ENCODE measurements at regions not wholly inside any gene's neighbourhood (a gene's known extent, or its start where the extent isn't known, plus 50 kb on each side); places are given as distances from the start of the nearest gene placed in this dataset.
A peak's percentile ranks its signal among the peaks of the same experiment; 100 is the strongest.

GRCh38 chr1:106698660-106699059, 357.8 kb upstream of the PRMT6 start:
- no peaks in the 10 kb centered on the region for H3K4me1 Mint-ChIP-seq
- no peak overlapping the region for H3K27ac Mint-ChIP-seq
- H3K4me3 Mint-ChIP-seq = no peak overlapping the region
- no peaks in the 10 kb centered on the region for H3K9me3 Mint-ChIP-seq
- no peak for TF ChIP-seq CTCF (IDR thresholded peaks at IDR 0.05)
- no peaks in the 10 kb centered on the region for H3K36me3 Mint-ChIP-seq (ENCODE audit: low read depth)
- DNase-seq = no peak
- H3K27me3 Mint-ChIP-seq (ENCODE audit: low read depth, poor library complexity) = peaks cover 6% of the 10 kb centered on the region

GRCh38 chr1:106699433-106699832, 357.0 kb upstream of the PRMT6 start:
- Mint-ChIP-seq H3K36me3 (ENCODE audit: low read depth) (no peaks in the 10 kb centered on the region), H3K27ac (no peak overlapping the region), H3K4me1 (no peaks in the 10 kb centered on the region), H3K9me3 (no peaks in the 10 kb centered on the region), H3K4me3 (no peak overlapping the region), H3K27me3 (ENCODE audit: low read depth, poor library complexity) (peaks cover 6% of the 10 kb centered on the region)
- TF ChIP-seq CTCF (IDR thresholded peaks at IDR 0.05) = no peak
- DNase-seq = no peak

GRCh38 chr1:106700211-106700610, 356.3 kb upstream of the PRMT6 start:
- no peak for TF ChIP-seq CTCF (IDR thresholded peaks at IDR 0.05)
- no peak for DNase-seq
- H3K4me1 Mint-ChIP-seq = no peaks in the 10 kb centered on the region
- H3K9me3 Mint-ChIP-seq = no peaks in the 10 kb centered on the region
- H3K27me3 Mint-ChIP-seq (ENCODE audit: low read depth, poor library complexity) = peaks cover 6% of the 10 kb centered on the region
- H3K27ac Mint-ChIP-seq = no peak overlapping the region
- H3K4me3 Mint-ChIP-seq = no peak overlapping the region
- H3K36me3 Mint-ChIP-seq (ENCODE audit: low read depth) = no peaks in the 10 kb centered on the region

GRCh38 chr1:106705971-106706370, 350.5 kb upstream of the PRMT6 start:
- Mint-ChIP-seq H3K27ac (no peak overlapping the region), H3K9me3 (no peaks in the 10 kb centered on the region), H3K36me3 (ENCODE audit: low read depth) (no peaks in the 10 kb centered on the region), H3K4me1 (no peaks in the 10 kb centered on the region), H3K27me3 (ENCODE audit: low read depth, poor library complexity) (no peaks in the 10 kb centered on the region), H3K4me3 (no peak overlapping the region)
- DNase-seq = no peak
- no peak for TF ChIP-seq CTCF (IDR thresholded peaks at IDR 0.05)

GRCh38 chr1:106717591-106717990, 338.9 kb upstream of the PRMT6 start:
- no peak for DNase-seq
- Mint-ChIP-seq H3K4me3 (no peak overlapping the region), H3K36me3 (ENCODE audit: low read depth) (no peaks in the 10 kb centered on the region), H3K27ac (peak overlapping the region; percentile 72), H3K4me1 (no peaks in the 10 kb centered on the region), H3K27me3 (ENCODE audit: low read depth, poor library complexity) (peaks cover 4% of the 10 kb centered on the region), H3K9me3 (no peaks in the 10 kb centered on the region)
- TF ChIP-seq CTCF (IDR thresholded peaks at IDR 0.05) = no peak

GRCh38 chr1:106721790-106722189, 334.7 kb upstream of the PRMT6 start:
- Mint-ChIP-seq H3K36me3 (ENCODE audit: low read depth) (no peaks in the 10 kb centered on the region), H3K4me1 (no peaks in the 10 kb centered on the region), H3K4me3 (no peak overlapping the region), H3K27ac (no peak overlapping the region), H3K27me3 (ENCODE audit: low read depth, poor library complexity) (no peaks in the 10 kb centered on the region), H3K9me3 (peaks cover 8% of the 10 kb centered on the region)
- no peak for DNase-seq
- no peak for TF ChIP-seq CTCF (IDR thresholded peaks at IDR 0.05)

All from nephron progenitor cell (in vitro differentiated cells).